ENCODE measurements at regions not wholly inside any gene's neighbourhood (a gene's known extent, or its start where the extent isn't known, plus 50 kb on each side); places are given as distances from the start of the nearest gene placed in this dataset.

- H3K27ac Mint-ChIP-seq (ENCODE audit: unreplicated experiment): no peak overlapping the region
- no peak for DNase-seq (ENCODE audit: low spot score)
- TF ChIP-seq CTCF (IDR thresholded peaks at IDR 0.05): no peak
- H3K4me1 Mint-ChIP-seq (ENCODE audit: low read depth): no peaks in the 10 kb centered on the region
- no peak overlapping the region for H3K4me3 Mint-ChIP-seq (ENCODE audit: unreplicated experiment)
- H3K9me3 Mint-ChIP-seq (ENCODE audit: low read depth): peaks cover 17% of the 10 kb centered on the region
- H3K36me3 Mint-ChIP-seq (ENCODE audit: low read depth): no peaks in the 10 kb centered on the region
- no peaks in the 10 kb centered on the region for H3K27me3 Mint-ChIP-seq (ENCODE audit: low read depth)
These were observed 553.9 kb downstream of the ADCYAP1 start for GRCh38 chr18:1458547-1458946.

GRCh38 chr18:1463981-1464380 is 559.3 kb downstream of the ADCYAP1 start:
- TF ChIP-seq CTCF (IDR thresholded peaks at IDR 0.05): no peak
- H3K9me3 Mint-ChIP-seq (ENCODE audit: low read depth): no peaks in the 10 kb centered on the region
- DNase-seq (ENCODE audit: low spot score): no peak
- peaks cover under 1% of the 10 kb centered on the region for H3K27me3 Mint-ChIP-seq (ENCODE audit: low read depth)
- H3K27ac Mint-ChIP-seq (ENCODE audit: unreplicated experiment): no peak overlapping the region
- no peak overlapping the region for H3K4me3 Mint-ChIP-seq (ENCODE audit: unreplicated experiment)
- no peaks in the 10 kb centered on the region for H3K4me1 Mint-ChIP-seq (ENCODE audit: low read depth)
- H3K36me3 Mint-ChIP-seq (ENCODE audit: low read depth): no peaks in the 10 kb centered on the region

- Mint-ChIP-seq H3K36me3 (ENCODE audit: low read depth) (no peaks in the 10 kb centered on the region), H3K27ac (ENCODE audit: unreplicated experiment) (no peak overlapping the region), H3K27me3 (ENCODE audit: low read depth) (peaks cover 3% of the 10 kb centered on the region), H3K9me3 (ENCODE audit: low read depth) (no peaks in the 10 kb centered on the region), H3K4me3 (ENCODE audit: unreplicated experiment) (no peak overlapping the region), H3K4me1 (ENCODE audit: low read depth) (no peaks in the 10 kb centered on the region)
- TF ChIP-seq CTCF (IDR thresholded peaks at IDR 0.05): no peak
- DNase-seq (ENCODE audit: low spot score): no peak
These were observed 560.0 kb downstream of the ADCYAP1 start for GRCh38 chr18:1464444-1465217.

- no peak for TF ChIP-seq CTCF (IDR thresholded peaks at IDR 0.05)
- Mint-ChIP-seq H3K27ac (ENCODE audit: unreplicated experiment) (no peak overlapping the region), H3K36me3 (ENCODE audit: low read depth) (no peaks in the 10 kb centered on the region), H3K9me3 (ENCODE audit: low read depth) (no peaks in the 10 kb centered on the region), H3K27me3 (ENCODE audit: low read depth) (peaks cover 3% of the 10 kb centered on the region), H3K4me3 (ENCODE audit: unreplicated experiment) (no peak overlapping the region), H3K4me1 (ENCODE audit: low read depth) (no peaks in the 10 kb centered on the region)
- no peak for DNase-seq (ENCODE audit: low spot score)
These were observed 561.4 kb downstream of the ADCYAP1 start for GRCh38 chr18:1466035-1466434.

- no peak overlapping the region for H3K27ac Mint-ChIP-seq (ENCODE audit: unreplicated experiment)
- H3K27me3 Mint-ChIP-seq (ENCODE audit: low read depth): peaks cover 3% of the 10 kb centered on the region
- no peaks in the 10 kb centered on the region for H3K4me1 Mint-ChIP-seq (ENCODE audit: low read depth)
- DNase-seq (ENCODE audit: low spot score): no peak
- no peaks in the 10 kb centered on the region for H3K36me3 Mint-ChIP-seq (ENCODE audit: low read depth)
- H3K9me3 Mint-ChIP-seq (ENCODE audit: low read depth): no peaks in the 10 kb centered on the region
- no peak for TF ChIP-seq CTCF (IDR thresholded peaks at IDR 0.05)
- H3K4me3 Mint-ChIP-seq (ENCODE audit: unreplicated experiment): no peak overlapping the region
These were observed 562.8 kb downstream of the ADCYAP1 start for GRCh38 chr18:1467461-1467964.
